Bronchial epithelial cell (primary cell): ENCODE measurements at regions not wholly inside any gene's neighbourhood (a gene's known extent, or its start where the extent isn't known, plus 50 kb on each side); places are given as distances from the start of the nearest gene placed in this dataset.

ENCODE experiments used
- DNase-seq: peaks from one replicate; pipeline ENCODE4 v3.0.0-alpha.2; 2010; ENCODE audit warnings: low read depth
- FAIRE-seq: peaks from 2 replicates; lab custom pipeline; 2011; peaks lifted over from hg19 to GRCh38; lab: Jason Lieb, UNC
- H3K27me3 ChIP-seq: 2 replicates; pipeline ENCODE4 v1.5.1; 2011; ENCODE audit warnings: low read length; ENCODE audit not compliant: control insufficient read depth, insufficient read depth
- H3K36me3 ChIP-seq: 2 replicates; pipeline ENCODE4 v1.5.1; 2011; ENCODE audit warnings: low read length; ENCODE audit not compliant: control insufficient read depth, insufficient read depth
- H3K4me3 ChIP-seq: 2 replicates; pipeline ENCODE4 v1.5.1; 2011; ENCODE audit warnings: mild to moderate bottlenecking, low read depth, low read length, control low read depth
- TF ChIP-seq, protein P1 (sequence below): IDR thresholded peaks from 2 replicates; pipeline ENCODE4 v1.5.1; 2011; ENCODE audit warnings: mild to moderate bottlenecking, moderate library complexity, low read length, control low read depth, inconsistent platforms; ENCODE audit not compliant: insufficient read depth, severe bottlenecking

- no peak for DNase-seq
- no peak for FAIRE-seq
- no peak overlapping the region for H3K4me3 ChIP-seq
- no peaks in the 10 kb centered on the region for H3K27me3 ChIP-seq
- H3K36me3 ChIP-seq: no peaks in the 10 kb centered on the region
- TF ChIP-seq, protein P1, sequence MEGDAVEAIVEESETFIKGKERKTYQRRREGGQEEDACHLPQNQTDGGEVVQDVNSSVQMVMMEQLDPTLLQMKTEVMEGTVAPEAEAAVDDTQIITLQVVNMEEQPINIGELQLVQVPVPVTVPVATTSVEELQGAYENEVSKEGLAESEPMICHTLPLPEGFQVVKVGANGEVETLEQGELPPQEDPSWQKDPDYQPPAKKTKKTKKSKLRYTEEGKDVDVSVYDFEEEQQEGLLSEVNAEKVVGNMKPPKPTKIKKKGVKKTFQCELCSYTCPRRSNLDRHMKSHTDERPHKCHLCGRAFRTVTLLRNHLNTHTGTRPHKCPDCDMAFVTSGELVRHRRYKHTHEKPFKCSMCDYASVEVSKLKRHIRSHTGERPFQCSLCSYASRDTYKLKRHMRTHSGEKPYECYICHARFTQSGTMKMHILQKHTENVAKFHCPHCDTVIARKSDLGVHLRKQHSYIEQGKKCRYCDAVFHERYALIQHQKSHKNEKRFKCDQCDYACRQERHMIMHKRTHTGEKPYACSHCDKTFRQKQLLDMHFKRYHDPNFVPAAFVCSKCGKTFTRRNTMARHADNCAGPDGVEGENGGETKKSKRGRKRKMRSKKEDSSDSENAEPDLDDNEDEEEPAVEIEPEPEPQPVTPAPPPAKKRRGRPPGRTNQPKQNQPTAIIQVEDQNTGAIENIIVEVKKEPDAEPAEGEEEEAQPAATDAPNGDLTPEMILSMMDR: no peak
These were observed 687.6 kb downstream of the FLRT2 start for GRCh38 chr14:86217523-86217922.

- TF ChIP-seq, protein P1: no peak
- FAIRE-seq (no peak), DNase-seq (no peak)
- Histone ChIP-seq H3K27me3 (no peaks in the 10 kb centered on the region), H3K36me3 (no peaks in the 10 kb centered on the region), H3K4me3 (no peak overlapping the region)
These were observed 673.9 kb downstream of the FLRT2 start for GRCh38 chr14:86203843-86204242.

DNA sequence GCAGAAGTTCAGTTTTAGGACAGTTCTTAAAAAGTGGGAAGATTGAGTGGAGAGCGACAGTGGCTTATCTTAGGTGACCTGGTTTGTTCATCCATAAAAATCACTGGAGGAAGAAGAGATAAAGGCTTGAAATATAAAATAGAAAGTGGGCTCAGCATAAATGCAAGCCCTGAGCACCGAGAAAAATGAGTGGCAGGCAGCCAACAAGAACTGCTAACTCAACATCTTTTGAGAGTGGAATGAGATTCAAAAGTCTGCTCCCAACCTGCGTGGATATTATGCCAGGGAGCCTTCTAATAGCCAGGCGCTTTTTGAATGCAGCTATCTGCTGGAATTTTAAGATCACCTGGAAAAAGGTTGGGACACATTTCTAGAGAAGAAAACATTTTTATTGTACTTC lies 666.5 kb downstream of the FLRT2 start:
- TF ChIP-seq, protein P1: no peak

GRCh38 chr14:86193756-86194155 lies 663.8 kb downstream of the FLRT2 start:
- FAIRE-seq: no peak
- DNase-seq: no peak
- Histone ChIP-seq H3K27me3 (no peaks in the 10 kb centered on the region), H3K4me3 (no peak overlapping the region), H3K36me3 (no peaks in the 10 kb centered on the region)
- TF ChIP-seq, protein P1: no peak

More for the DNA sequence above, 666.5 kb downstream of the FLRT2 start:
- no peaks in the 10 kb centered on the region for H3K27me3 ChIP-seq
- no peak for FAIRE-seq
- no peak overlapping the region for H3K4me3 ChIP-seq
- H3K36me3 ChIP-seq: no peaks in the 10 kb centered on the region
- no peak for DNase-seq

GRCh38 chr14:86179980-86180379 lies 650.0 kb downstream of the FLRT2 start:
- Histone ChIP-seq H3K36me3 (no peaks in the 10 kb centered on the region), H3K27me3 (no peaks in the 10 kb centered on the region), H3K4me3 (no peak overlapping the region)
- TF ChIP-seq, protein P1: no peak
- DNase-seq (no peak), FAIRE-seq (no peak)

DNA sequence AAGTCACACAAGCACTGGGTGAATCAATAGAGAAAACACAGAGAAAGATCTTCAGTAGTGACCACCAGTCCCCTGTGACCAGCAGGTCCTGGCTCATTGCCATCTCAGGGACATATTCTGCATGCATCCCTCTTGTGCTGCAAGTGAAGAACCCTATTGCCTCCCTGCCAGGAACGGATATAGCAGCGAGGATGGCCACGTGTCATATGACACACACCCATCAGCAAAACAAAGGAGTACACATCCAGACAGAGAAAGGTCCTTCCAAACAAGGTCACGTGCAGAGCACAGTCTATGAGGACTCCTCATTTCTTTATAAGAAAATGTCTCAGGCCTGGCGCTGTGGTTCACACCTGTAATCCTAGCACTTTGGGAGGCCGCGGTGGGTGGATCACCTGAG lies 638.4 kb downstream of the FLRT2 start:
- no peak for FAIRE-seq
- Histone ChIP-seq H3K4me3 (no peak overlapping the region), H3K27me3 (no peaks in the 10 kb centered on the region), H3K36me3 (no peaks in the 10 kb centered on the region)
- TF ChIP-seq, protein P1: no peak
- no peak for DNase-seq
